HG03432 (cell line): ENCODE measurements at regions not wholly inside any gene's neighbourhood (a gene's known extent, or its start where the extent isn't known, plus 50 kb on each side); places are given as distances from the start of the nearest gene placed in this dataset.
A peak's percentile ranks its signal among the peaks of the same experiment; 100 is the strongest.

Experiments used
- ATAC-seq: cut with Tn5 transposase; IDR thresholded peaks from one replicate; pipeline ENCODE4 v1.9.1; 2021; ENCODE audit warnings: mild to moderate bottlenecking, moderate library complexity; ENCODE audit not compliant: unreplicated experiment

- ATAC-seq: no peak
Observed at GRCh38 chr2:145680276-145680675, 1160.4 kb upstream of the ZEB2 start.

GRCh38 chr2:145677371-145677770 lies 1157.5 kb upstream of the ZEB2 start:
- ATAC-seq: no peak

GRCh38 chr2:145674705-145675104 lies 1154.8 kb upstream of the ZEB2 start:
- no peak for ATAC-seq

GRCh38 chr2:145669301-145669700 lies 1149.4 kb upstream of the ZEB2 start:
- no peak for ATAC-seq

- no peak for ATAC-seq
Observed at GRCh38 chr2:145666552-145666951, 1146.6 kb upstream of the ZEB2 start.

- no peak for ATAC-seq
Observed at GRCh38 chr2:145657265-145657664, 1137.3 kb upstream of the ZEB2 start.

GRCh38 chr2:145655165-145655765 lies 1135.3 kb upstream of the ZEB2 start:
- no peak for ATAC-seq

GRCh38 chr2:145654746-145655145 lies 1134.8 kb upstream of the ZEB2 start:
- ATAC-seq: no peak

- no peak for ATAC-seq
Observed at GRCh38 chr2:145654156-145654555, 1134.2 kb upstream of the ZEB2 start.

GRCh38 chr2:145653553-145653952 lies 1133.6 kb upstream of the ZEB2 start:
- ATAC-seq: no peak

GRCh38 chr2:145652571-145653545 lies 1132.9 kb upstream of the ZEB2 start:
- no peak for ATAC-seq

GRCh38 chr2:145652036-145652435 lies 1132.1 kb upstream of the ZEB2 start:
- ATAC-seq: no peak

- ATAC-seq: no peak
Observed at GRCh38 chr2:145650226-145650625, 1130.3 kb upstream of the ZEB2 start.

GRCh38 chr2:145649061-145649460 lies 1129.1 kb upstream of the ZEB2 start:
- ATAC-seq: no peak

GRCh38 chr2:145644820-145645302 lies 1124.9 kb upstream of the ZEB2 start:
- ATAC-seq: peak; percentile 100

GRCh38 chr2:145638675-145639074 lies 1118.8 kb upstream of the ZEB2 start:
- ATAC-seq: peak; percentile 90

GRCh38 chr2:145635706-145636427 lies 1115.9 kb upstream of the ZEB2 start:
- ATAC-seq: no peak

GRCh38 chr2:145631561-145631960 lies 1111.6 kb upstream of the ZEB2 start:
- ATAC-seq: no peak

- no peak for ATAC-seq
Observed at GRCh38 chr2:145626301-145626700, 1106.4 kb upstream of the ZEB2 start.

- ATAC-seq: no peak
Observed at GRCh38 chr2:145625111-145625510, 1105.2 kb upstream of the ZEB2 start.

- ATAC-seq: no peak
Observed at GRCh38 chr2:145623136-145623535, 1103.2 kb upstream of the ZEB2 start.
